PC-3 (cell line): ENCODE measurements at regions not wholly inside any gene's neighbourhood (a gene's known extent, or its start where the extent isn't known, plus 50 kb on each side); places are given as distances from the start of the nearest gene placed in this dataset.

ENCODE experiments used
- ATAC-seq: fragments of 200-7000 bp; cut with Tn5 transposase; 2 replicates; pipeline ENCODE4 v1.9.1; 2020; ENCODE audit warnings: mild to moderate bottlenecking, moderate library complexity
- BruUV-seq: library from RNA; stranded (reverse); fragments of 400-500 nt; replicated peaks from 2 replicates; lab custom pipeline; 2021; lab: Mats Ljungman, UMichigan
- CTCF ChIA-PET: fragments of 300-600 bp; sonication (Branson Sonifier 250); formaldehyde crosslinking; loops from one replicate; lab custom pipeline; 2022; ENCODE audit warnings: antibody characterized with exemption; lab: Charles Lee
- POLR2A ChIA-PET: fragments of 300-600 bp; sonication (Branson Sonifier 250); formaldehyde crosslinking; loops from one replicate; lab custom pipeline; 2022; ENCODE audit warnings: antibody characterized with exemption; ENCODE audit not compliant: unreplicated experiment; lab: Charles Lee
- DNase-seq: peaks from one replicate; pipeline ENCODE4 v3.0.0-alpha.2; 2015
- H2AFZ ChIP-seq: fragments of 300-600 bp; sonication (generic); 2 replicates; pipeline ENCODE4 v1.6.0; 2016; ENCODE audit warnings: antibody characterized with exemption, low read length
- H3F3A ChIP-seq: fragments of 300-600 bp; sonication (generic); one replicate; pipeline ENCODE4 v1.6.0; 2017; ENCODE audit warnings: antibody characterized with exemption, low read length, control low read depth, mild to moderate bottlenecking; ENCODE audit not compliant: unreplicated experiment
- H3K27ac ChIP-seq: fragments of 300-600 bp; sonication (generic); 2 replicates; pipeline ENCODE4 v1.5.1; 2016; ENCODE audit warnings: mild to moderate bottlenecking, low read length
- H3K27me3 ChIP-seq: fragments of 300-600 bp; sonication (generic); 2 replicates; pipeline ENCODE4 v1.6.1; 2016; ENCODE audit warnings: low read length, mixed read lengths
- H3K36me3 ChIP-seq: fragments of 300-600 bp; sonication (generic); 2 replicates; pipeline ENCODE4 v1.6.1; 2016; ENCODE audit warnings: low read depth, mixed run types, low read length, mixed read lengths
- H3K4me1 ChIP-seq: fragments of 300-600 bp; sonication (generic); 2 replicates; pipeline ENCODE4 v1.5.1; 2016; ENCODE audit warnings: low read length; ENCODE audit not compliant: insufficient read depth
- H3K4me2 ChIP-seq: fragments of 300-600 bp; sonication (generic); 2 replicates; pipeline ENCODE4 v1.6.0; 2016; ENCODE audit warnings: low read length
- H3K4me3 ChIP-seq: fragments of 300-600 bp; sonication (generic); 2 replicates; pipeline ENCODE4 v1.5.1; 2016; ENCODE audit warnings: mild to moderate bottlenecking, low read length, mixed read lengths
- H3K79me2 ChIP-seq: fragments of 300-600 bp; sonication (generic); 2 replicates; pipeline ENCODE4 v1.6.1; 2017; ENCODE audit warnings: low read length, mixed read lengths
- H3K9ac ChIP-seq: fragments of 300-600 bp; sonication (generic); 2 replicates; pipeline ENCODE4 v1.6.0; 2016; ENCODE audit warnings: mild to moderate bottlenecking, low read length
- H3K9me2 ChIP-seq: fragments of 300-600 bp; sonication (generic); replicated peaks from 2 replicates; pipeline ENCODE4 v1.6.1; 2016; ENCODE audit warnings: mixed run types, low read length, mixed read lengths
- H3K9me3 ChIP-seq: fragments of 300-600 bp; sonication (generic); 2 replicates; pipeline ENCODE4 v1.6.1; 2016; ENCODE audit warnings: low read length, mixed read lengths
- H4K20me1 ChIP-seq: fragments of 300-600 bp; sonication (generic); 2 replicates; pipeline ENCODE4 v1.6.1; 2016; ENCODE audit warnings: low read length, mixed read lengths
- EZH2 ChIP-seq: fragments of 300-600 bp; sonication (generic); IDR thresholded peaks from one replicate; pipeline ENCODE4 v1.6.1; 2017; ENCODE audit warnings: antibody characterized with exemption, mild to moderate bottlenecking, low read length; ENCODE audit not compliant: unreplicated experiment
- EZH2phosphoT487 ChIP-seq: fragments of 300-600 bp; sonication (generic); IDR thresholded peaks from 2 replicates; pipeline ENCODE4 v1.6.1; 2018; ENCODE audit warnings: mild to moderate bottlenecking, antibody characterized with exemption, low read length, borderline replicate concordance
- intact Hi-C: fragments of 100-400 bp; cut with micrococcal nuclease; formaldehyde crosslinking; loops from 2 replicates; pipeline ENCODE4 v1.9.0; 2023
- TF ChIP-seq, protein P1 (sequence below): fragments of 300-600 bp; sonication (generic); conservative IDR thresholded peaks from 2 replicates; pipeline ENCODE4 v1.5.1; 2017; ENCODE audit warnings: antibody characterized with exemption, low read depth, mild to moderate bottlenecking, low read length

DNA sequence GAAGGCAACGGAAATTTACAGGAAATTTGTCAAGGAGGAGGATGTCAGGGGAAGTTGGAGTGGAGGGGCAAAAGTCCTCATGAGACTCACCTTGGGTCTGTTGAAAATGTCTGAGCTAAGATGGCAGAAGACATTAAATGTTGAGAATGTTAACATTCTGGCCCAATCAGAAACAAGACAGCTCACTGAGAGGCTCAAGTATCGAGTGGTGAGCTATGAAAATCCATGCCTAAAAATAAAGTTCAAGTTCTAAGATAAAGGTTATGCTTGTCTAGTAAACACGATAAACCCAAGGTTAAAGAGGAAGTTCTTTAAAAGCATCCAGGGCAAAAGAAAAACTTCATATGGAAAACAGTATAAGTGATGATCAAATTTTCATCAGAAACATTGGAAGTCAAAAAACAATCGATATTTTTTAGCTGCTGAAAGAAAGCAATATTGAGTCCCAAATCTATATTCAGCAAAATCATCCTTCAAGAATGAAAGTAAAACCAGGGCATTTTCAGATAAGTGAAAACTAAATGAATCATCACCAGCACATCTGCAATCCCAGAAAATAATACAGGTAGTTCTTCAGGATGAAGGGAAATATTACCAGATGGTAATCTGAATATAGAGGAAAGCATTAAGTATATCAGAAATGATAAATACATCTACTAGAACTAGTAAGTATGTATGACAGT lies 462.4 kb downstream of the TLL1 start:
- BruUV-seq: no TSS peak
- POLR2A ChIA-PET: no interaction called here

DNA sequence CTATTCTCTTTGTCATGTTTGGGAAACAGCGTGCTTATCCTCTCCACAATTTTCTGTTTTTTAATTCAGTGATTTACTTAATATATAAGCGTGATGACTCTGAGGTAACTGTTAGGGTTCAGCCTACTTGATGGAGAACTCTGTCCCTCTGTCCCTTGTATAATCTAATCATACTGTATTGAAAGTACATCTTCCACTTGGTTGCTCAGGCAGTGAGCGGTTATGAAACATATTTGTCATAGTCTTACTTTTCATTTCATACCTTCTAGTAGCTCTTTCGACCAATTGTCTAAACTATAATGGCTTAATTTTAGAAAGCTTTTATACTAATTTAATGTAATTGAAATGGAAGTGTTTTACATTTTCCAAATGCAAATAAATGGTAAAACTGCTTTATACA lies 469.0 kb downstream of the TLL1 start:
- Histone ChIP-seq H3K79me2 (no peaks in the 10 kb centered on the region), H3K27ac (no peak overlapping the region), H3K9me2 (no peaks in the 10 kb centered on the region), H3K9me3 (no peaks in the 10 kb centered on the region), H4K20me1 (no peaks in the 10 kb centered on the region), H2AFZ (no peak overlapping the region), H3K4me1 (no peaks in the 10 kb centered on the region), H3K27me3 (no peaks in the 10 kb centered on the region), H3K4me3 (no peak overlapping the region), H3K36me3 (no peaks in the 10 kb centered on the region), H3F3A (no peaks in the 10 kb centered on the region), H3K9ac (no peak overlapping the region), H3K4me2 (no peak overlapping the region)
- intact Hi-C loops: no loop called here
- no peak for ATAC-seq
- DNase-seq: no peak
- BruUV-seq: no TSS peak
- POLR2A ChIA-PET: no interaction called here
- TF ChIP-seq, protein P1, sequence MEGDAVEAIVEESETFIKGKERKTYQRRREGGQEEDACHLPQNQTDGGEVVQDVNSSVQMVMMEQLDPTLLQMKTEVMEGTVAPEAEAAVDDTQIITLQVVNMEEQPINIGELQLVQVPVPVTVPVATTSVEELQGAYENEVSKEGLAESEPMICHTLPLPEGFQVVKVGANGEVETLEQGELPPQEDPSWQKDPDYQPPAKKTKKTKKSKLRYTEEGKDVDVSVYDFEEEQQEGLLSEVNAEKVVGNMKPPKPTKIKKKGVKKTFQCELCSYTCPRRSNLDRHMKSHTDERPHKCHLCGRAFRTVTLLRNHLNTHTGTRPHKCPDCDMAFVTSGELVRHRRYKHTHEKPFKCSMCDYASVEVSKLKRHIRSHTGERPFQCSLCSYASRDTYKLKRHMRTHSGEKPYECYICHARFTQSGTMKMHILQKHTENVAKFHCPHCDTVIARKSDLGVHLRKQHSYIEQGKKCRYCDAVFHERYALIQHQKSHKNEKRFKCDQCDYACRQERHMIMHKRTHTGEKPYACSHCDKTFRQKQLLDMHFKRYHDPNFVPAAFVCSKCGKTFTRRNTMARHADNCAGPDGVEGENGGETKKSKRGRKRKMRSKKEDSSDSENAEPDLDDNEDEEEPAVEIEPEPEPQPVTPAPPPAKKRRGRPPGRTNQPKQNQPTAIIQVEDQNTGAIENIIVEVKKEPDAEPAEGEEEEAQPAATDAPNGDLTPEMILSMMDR: no peak
- TF ChIP-seq EZH2 (no peak), EZH2phosphoT487 (no peak)
- CTCF ChIA-PET: no interaction called here

More for the DNA sequence above, 462.4 kb downstream of the TLL1 start:
- no peak overlapping the region for H3K9ac ChIP-seq
- no peak overlapping the region; the same call in 1 of the 2 replicates for H2AFZ ChIP-seq
- H4K20me1 ChIP-seq: no peaks in the 10 kb centered on the region
- no peaks in the 10 kb centered on the region for H3F3A ChIP-seq
- H3K9me3 ChIP-seq: no peaks in the 10 kb centered on the region
- CTCF ChIA-PET: no interaction called here
- H3K4me2 ChIP-seq: no peak overlapping the region
- TF ChIP-seq EZH2: no peak
- TF ChIP-seq EZH2phosphoT487: no peak
- TF ChIP-seq, protein P1: no peak
- H3K79me2 ChIP-seq: no peaks in the 10 kb centered on the region
- no peaks in the 10 kb centered on the region for H3K9me2 ChIP-seq
- intact Hi-C loops: no loop called here
- H3K4me3 ChIP-seq: no peak overlapping the region
- DNase-seq (no peak), ATAC-seq (no peak)
- no peaks in the 10 kb centered on the region for H3K27me3 ChIP-seq
- no peak overlapping the region for H3K27ac ChIP-seq
- no peaks in the 10 kb centered on the region for H3K4me1 ChIP-seq
- H3K36me3 ChIP-seq: no peaks in the 10 kb centered on the region

DNA sequence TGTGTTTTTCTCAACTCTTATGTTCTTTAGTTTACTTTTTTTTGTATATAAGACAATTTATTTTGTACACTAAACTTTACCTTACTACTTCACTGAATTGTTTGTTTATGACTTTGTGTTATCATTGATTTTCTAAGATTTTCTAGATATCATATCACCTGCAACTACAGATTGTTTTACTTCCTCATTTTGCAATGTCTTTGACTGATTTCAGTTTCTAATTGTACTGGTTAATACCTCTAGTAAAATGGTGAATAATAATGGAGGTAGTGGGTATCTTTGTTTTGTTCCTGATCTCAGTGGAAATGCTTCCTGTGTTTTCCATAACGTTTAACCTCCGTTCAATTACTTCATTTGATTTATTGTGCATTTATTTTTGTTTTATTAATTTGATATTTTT lies 490.2 kb downstream of the TLL1 start:
- no peaks in the 10 kb centered on the region for H3K79me2 ChIP-seq
- H2AFZ ChIP-seq: no peak overlapping the region
- ChIA-PET CTCF (no interaction called here), POLR2A (no interaction called here)
- ATAC-seq (no peak), DNase-seq (no peak)
- no TSS peak for BruUV-seq
- TF ChIP-seq, protein P1: no peak
- TF ChIP-seq EZH2phosphoT487 (no peak), EZH2 (no peak)
- no peaks in the 10 kb centered on the region for H3K27me3 ChIP-seq
- no peaks in the 10 kb centered on the region for H3K9me3 ChIP-seq
- no peaks in the 10 kb centered on the region for H3K9me2 ChIP-seq
- H3F3A ChIP-seq: no peaks in the 10 kb centered on the region
- no peak overlapping the region for H3K27ac ChIP-seq
- H3K4me2 ChIP-seq: no peak overlapping the region
- H3K36me3 ChIP-seq: no peaks in the 10 kb centered on the region
- peaks cover 8% of the 10 kb centered on the region; the same call in 1 of the 2 replicates for H3K4me1 ChIP-seq
- H3K4me3 ChIP-seq: no peak overlapping the region
- intact Hi-C loops: no loop called here
- H4K20me1 ChIP-seq: no peaks in the 10 kb centered on the region
- H3K9ac ChIP-seq: no peak overlapping the region
